DND-41 (cell line): ENCODE measurements at regions not wholly inside any gene's neighbourhood (a gene's known extent, or its start where the extent isn't known, plus 50 kb on each side); places are given as distances from the start of the nearest gene placed in this dataset.
"Not testable (repeated sequence)": the region's sequence is repeated elsewhere in the genome, so short reads cannot be mapped to it uniquely, and the experiment has no call there.

Experiments used
- ATAC-seq: fragments of 200-7000 bp; cut with Tn5 transposase; 3 replicates; pipeline ENCODE4 v1.9.1; 2021; ENCODE audit warnings: low read depth; ENCODE audit not compliant: insufficient read depth
- DNase-seq: peaks from one replicate; pipeline ENCODE4 v3.0.0-alpha.2; 2020
- H2AFZ ChIP-seq: 2 replicates; pipeline ENCODE4 v1.6.0; 2012; ENCODE audit warnings: low read depth, low read length
- H3K27ac ChIP-seq: 2 replicates; pipeline ENCODE4 v1.5.1; 2012; ENCODE audit warnings: low read length, inconsistent platforms
- H3K27me3 ChIP-seq: fragments of 200-600 bp; sonication (generic); 2 replicates; pipeline ENCODE4 v1.6.0; 2012; ENCODE audit warnings: low read length, mild to moderate bottlenecking, inconsistent platforms; ENCODE audit not compliant: insufficient read depth, poor library complexity
- H3K36me3 ChIP-seq: 2 replicates; pipeline ENCODE4 v1.5.1; 2012; ENCODE audit warnings: low read length, inconsistent platforms; ENCODE audit not compliant: insufficient read depth
- H3K4me1 ChIP-seq: 2 replicates; pipeline ENCODE4 v1.5.1; 2012; ENCODE audit warnings: mild to moderate bottlenecking, low read length; ENCODE audit not compliant: insufficient read depth
- H3K4me2 ChIP-seq: 2 replicates; pipeline ENCODE4 v1.6.0; 2012; ENCODE audit warnings: mild to moderate bottlenecking, moderate library complexity, low read length, inconsistent platforms; ENCODE audit not compliant: insufficient read depth
- H3K4me3 ChIP-seq, 2 experiments: fragments of 200-600 bp in 1 of 2; shearing (Covaris generic) in 1 of 2; 2 replicates each; pipeline ENCODE4 v1.5.1; 2012 to 2016; ENCODE audit warnings: inconsistent platforms in 2 of 2, low read length in 2 of 2, mild to moderate bottlenecking in 2 of 2, low read depth in 1 of 2, moderate library complexity in 1 of 2
- H3K79me2 ChIP-seq: 2 replicates; pipeline ENCODE4 v1.6.0; 2012; ENCODE audit warnings: low read length, inconsistent platforms; ENCODE audit not compliant: insufficient read depth
- H3K9ac ChIP-seq: 2 replicates; pipeline ENCODE4 v1.6.0; 2012; ENCODE audit warnings: low read depth, mild to moderate bottlenecking, inconsistent platforms, low read length, moderate library complexity
- H3K9me3 ChIP-seq: 2 replicates; pipeline ENCODE4 v1.5.1; 2012; ENCODE audit warnings: low read length, moderate library complexity, mild to moderate bottlenecking, inconsistent platforms; ENCODE audit not compliant: insufficient read depth, severe bottlenecking
- H4K20me1 ChIP-seq: 2 replicates; pipeline ENCODE4 v1.6.0; 2012; ENCODE audit warnings: low read length; ENCODE audit not compliant: insufficient read depth
- CTCF ChIP-seq: IDR thresholded peaks from 2 replicates; pipeline ENCODE4 v1.5.1; 2012; ENCODE audit warnings: borderline replicate concordance, low read length, moderate library complexity, mild to moderate bottlenecking; ENCODE audit not compliant: poor library complexity, severe bottlenecking; ENCODE audit errors: extremely low read depth
- EZH2 ChIP-seq: IDR thresholded peaks from 3 replicates; pipeline ENCODE4 v1.6.1; 2012; ENCODE audit warnings: borderline replicate concordance, low read depth, mild to moderate bottlenecking, moderate library complexity, low read length, inconsistent platforms; ENCODE audit not compliant: severe bottlenecking

- Histone ChIP-seq H3K9me3 (no peaks in the 10 kb centered on the region), H3K4me1 (no peaks in the 10 kb centered on the region), H2AFZ (no peak overlapping the region), H3K79me2 (no peaks in the 10 kb centered on the region), H3K27me3 (peaks cover 3% of the 10 kb centered on the region), H3K4me2 (no peak overlapping the region), H4K20me1 (no peaks in the 10 kb centered on the region), H3K27ac (no peak overlapping the region), H3K4me3 (no peak overlapping the region), H3K36me3 (no peaks in the 10 kb centered on the region), H3K9ac (no peak overlapping the region)
- DNase-seq: no peak
- ATAC-seq: no peak
- TF ChIP-seq CTCF (no peak), EZH2 (no peak)
Observed at GRCh38 chr5:74971947-74972460, 80.4 kb downstream of the GCNT4 start.

- H2AFZ ChIP-seq, DNase-seq, H3K4me1 ChIP-seq, H4K20me1 ChIP-seq, H3K27me3 ChIP-seq, ATAC-seq, H3K79me2 ChIP-seq, H3K4me2 ChIP-seq, H3K4me3 ChIP-seq, H3K36me3 ChIP-seq, H3K9ac ChIP-seq, H3K27ac ChIP-seq, H3K9me3 ChIP-seq: not testable (repeated sequence)
Observed at GRCh38 chr5:74970891-74971290, 81.5 kb downstream of the GCNT4 start.

- H2AFZ ChIP-seq: no peak overlapping the region
- no peak overlapping the region for H3K4me2 ChIP-seq
- no peak overlapping the region for H3K9ac ChIP-seq
- no peaks in the 10 kb centered on the region for H3K36me3 ChIP-seq
- ATAC-seq (no peak), DNase-seq (no peak)
- no peaks in the 10 kb centered on the region for H3K79me2 ChIP-seq
- H3K4me3 ChIP-seq: no peak overlapping the region
- TF ChIP-seq CTCF (no peak), EZH2 (no peak)
- H4K20me1 ChIP-seq: no peaks in the 10 kb centered on the region
- no peaks in the 10 kb centered on the region for H3K9me3 ChIP-seq
- peaks cover 3% of the 10 kb centered on the region for H3K27me3 ChIP-seq
- H3K27ac ChIP-seq: no peak overlapping the region
- no peaks in the 10 kb centered on the region for H3K4me1 ChIP-seq
Observed at GRCh38 chr5:74969726-74970125, 82.6 kb downstream of the GCNT4 start.

- no peak overlapping the region for H3K9ac ChIP-seq
- H3K9me3 ChIP-seq: no peaks in the 10 kb centered on the region
- TF ChIP-seq CTCF (no peak), EZH2 (no peak)
- no peaks in the 10 kb centered on the region for H4K20me1 ChIP-seq
- no peaks in the 10 kb centered on the region for H3K79me2 ChIP-seq
- DNase-seq (no peak), ATAC-seq (no peak)
- H3K27ac ChIP-seq: no peak overlapping the region
- no peak overlapping the region for H2AFZ ChIP-seq
- no peaks in the 10 kb centered on the region for H3K4me1 ChIP-seq
- H3K4me2 ChIP-seq: no peak overlapping the region
- H3K4me3 ChIP-seq: no peak overlapping the region
- no peaks in the 10 kb centered on the region for H3K36me3 ChIP-seq
- peaks cover 15% of the 10 kb centered on the region for H3K27me3 ChIP-seq
Observed at GRCh38 chr5:74966141-74967026, 86.0 kb downstream of the GCNT4 start.
